ENCODE measurements at regions not wholly inside any gene's neighbourhood (a gene's known extent, or its start where the extent isn't known, plus 50 kb on each side); places are given as distances from the start of the nearest gene placed in this dataset.

DNA sequence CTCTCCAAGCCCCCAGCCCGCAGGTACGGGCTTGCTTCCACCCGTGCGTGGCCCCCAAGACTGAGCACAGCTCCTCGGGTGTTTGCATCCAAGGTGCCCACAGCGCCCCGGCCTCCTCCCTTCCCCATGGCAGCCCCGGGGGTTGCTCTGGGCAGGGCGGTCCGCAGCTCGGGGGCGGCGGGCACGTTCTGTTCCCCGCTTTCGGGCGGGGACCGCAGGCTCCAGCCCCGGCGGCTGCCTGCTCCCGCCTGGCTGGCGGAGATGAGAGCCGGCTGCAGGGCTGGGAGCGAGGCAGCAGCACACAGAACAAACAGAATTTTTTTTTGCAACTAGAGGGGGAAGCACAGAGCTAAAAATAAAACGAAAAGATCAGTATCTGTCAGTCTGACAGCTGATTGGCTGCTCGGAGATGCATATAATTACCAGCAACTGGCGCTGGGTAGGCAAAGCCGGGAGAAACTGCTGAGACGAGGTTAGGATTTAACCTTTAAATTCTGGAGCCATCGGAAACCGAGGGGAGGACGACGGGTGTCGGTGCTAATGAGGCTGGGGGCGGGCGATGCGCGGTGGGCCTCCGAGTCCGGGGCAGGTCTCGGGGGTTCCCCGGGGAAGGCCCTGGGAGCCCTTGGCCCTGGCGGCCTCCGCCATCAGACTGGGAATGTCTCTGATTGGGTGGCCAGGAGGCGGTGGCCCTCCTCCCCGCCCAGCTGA is 142.7 kb upstream of the IER5L start:
- no peaks in the 10 kb centered on the region for H4K20me1 ChIP-seq (ENCODE audit: insufficient read depth, low read length)
- peak; percentile 78 for DNase-seq
- peaks cover 15% of the 10 kb centered on the region for H3K4me1 ChIP-seq (ENCODE audit: low read length)
- no peaks in the 10 kb centered on the region for H3K9me2 ChIP-seq (replicated peaks; ENCODE audit: insufficient read depth, low read length)
- peak overlapping the region; percentile 98 for H3K4me2 ChIP-seq (ENCODE audit: low read depth, low read length)
- no peaks in the 10 kb centered on the region for H3K9me3 ChIP-seq (replicated peaks; ENCODE audit: insufficient read depth, low read length)
- H3K27ac ChIP-seq (ENCODE audit: low read length), result peak overlapping the region; percentile 64; the same call in 1 of the 2 replicates
- H2AFZ ChIP-seq (ENCODE audit: low read length), result peak overlapping the region; percentile 92
- H3F3A ChIP-seq (ENCODE audit: insufficient read depth, low read length), result no peaks in the 10 kb centered on the region
- H3K9ac ChIP-seq (ENCODE audit: low read length), result peak overlapping the region; percentile 54; the same call in 1 of the 2 replicates
- H3K27me3 ChIP-seq (replicated peaks; ENCODE audit: insufficient read depth, low read length), result no peaks in the 10 kb centered on the region
- no peaks in the 10 kb centered on the region for H3K36me3 ChIP-seq (replicated peaks; ENCODE audit: insufficient read depth, low read length)
- no peaks in the 10 kb centered on the region for H3K79me2 ChIP-seq (ENCODE audit: low read length)
- H3K4me3 ChIP-seq (ENCODE audit: low read length), result peak overlapping the region; percentile 57
- TF ChIP-seq, protein P1, sequence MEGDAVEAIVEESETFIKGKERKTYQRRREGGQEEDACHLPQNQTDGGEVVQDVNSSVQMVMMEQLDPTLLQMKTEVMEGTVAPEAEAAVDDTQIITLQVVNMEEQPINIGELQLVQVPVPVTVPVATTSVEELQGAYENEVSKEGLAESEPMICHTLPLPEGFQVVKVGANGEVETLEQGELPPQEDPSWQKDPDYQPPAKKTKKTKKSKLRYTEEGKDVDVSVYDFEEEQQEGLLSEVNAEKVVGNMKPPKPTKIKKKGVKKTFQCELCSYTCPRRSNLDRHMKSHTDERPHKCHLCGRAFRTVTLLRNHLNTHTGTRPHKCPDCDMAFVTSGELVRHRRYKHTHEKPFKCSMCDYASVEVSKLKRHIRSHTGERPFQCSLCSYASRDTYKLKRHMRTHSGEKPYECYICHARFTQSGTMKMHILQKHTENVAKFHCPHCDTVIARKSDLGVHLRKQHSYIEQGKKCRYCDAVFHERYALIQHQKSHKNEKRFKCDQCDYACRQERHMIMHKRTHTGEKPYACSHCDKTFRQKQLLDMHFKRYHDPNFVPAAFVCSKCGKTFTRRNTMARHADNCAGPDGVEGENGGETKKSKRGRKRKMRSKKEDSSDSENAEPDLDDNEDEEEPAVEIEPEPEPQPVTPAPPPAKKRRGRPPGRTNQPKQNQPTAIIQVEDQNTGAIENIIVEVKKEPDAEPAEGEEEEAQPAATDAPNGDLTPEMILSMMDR (IDR thresholded peaks at IDR 0.05; ENCODE audit: low read length), result no peak
- TF ChIP-seq EZH2phosphoT487 (IDR thresholded peaks at IDR 0.05; ENCODE audit: low read length), result no peak

DNA sequence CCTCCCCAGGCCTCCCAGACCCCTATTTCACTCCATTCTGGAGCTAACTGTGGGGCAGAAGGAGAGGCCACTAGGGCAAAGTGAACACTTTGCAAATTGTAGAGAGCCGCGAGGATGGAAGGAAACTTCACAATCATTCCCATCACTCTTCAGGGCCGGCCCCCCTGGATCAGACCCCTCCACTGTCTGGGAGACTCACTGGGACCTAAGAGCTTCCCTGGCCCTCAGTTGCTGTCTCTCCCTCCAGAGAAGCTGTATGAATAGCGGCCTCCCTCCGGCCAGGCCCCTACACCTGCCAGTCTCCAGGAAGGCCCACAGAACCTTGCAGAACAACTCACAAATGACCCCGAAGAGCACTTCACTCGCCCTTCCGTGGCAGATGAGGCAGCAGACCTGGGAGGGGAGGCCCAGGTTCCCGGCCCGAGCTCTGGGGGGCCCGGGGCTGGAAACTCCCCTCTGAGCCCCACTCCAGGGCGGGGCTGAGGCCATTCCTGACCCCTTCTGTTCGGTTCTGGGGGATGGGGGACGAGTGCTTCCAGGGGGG is 141.9 kb upstream of the IER5L start:
- H3K9ac ChIP-seq (ENCODE audit: low read length), result peak overlapping the region; percentile 54; the same call in 1 of the 2 replicates
- H3K9me2 ChIP-seq (replicated peaks; ENCODE audit: insufficient read depth, low read length), result no peaks in the 10 kb centered on the region
- H3F3A ChIP-seq (ENCODE audit: insufficient read depth, low read length), result no peaks in the 10 kb centered on the region
- H3K9me3 ChIP-seq (replicated peaks; ENCODE audit: insufficient read depth, low read length), result no peaks in the 10 kb centered on the region
- H4K20me1 ChIP-seq (ENCODE audit: insufficient read depth, low read length), result no peaks in the 10 kb centered on the region
- H3K4me3 ChIP-seq (ENCODE audit: low read length), result peak overlapping the region; percentile 57; the same call in 1 of the 2 replicates
- no peaks in the 10 kb centered on the region for H3K36me3 ChIP-seq (replicated peaks; ENCODE audit: insufficient read depth, low read length)
- H3K4me2 ChIP-seq (ENCODE audit: low read depth, low read length), result peak overlapping the region; percentile 98
- H2AFZ ChIP-seq (ENCODE audit: low read length), result peak overlapping the region; percentile 92
- H3K79me2 ChIP-seq (ENCODE audit: low read length), result no peaks in the 10 kb centered on the region
- no peak for DNase-seq
- TF ChIP-seq, protein P1 (IDR thresholded peaks at IDR 0.05; ENCODE audit: low read length), result no peak
- no peak for TF ChIP-seq EZH2phosphoT487 (IDR thresholded peaks at IDR 0.05; ENCODE audit: low read length)
- TF ChIP-seq EZH2 (optimal IDR thresholded peaks at IDR 0.05; ENCODE audit: low read depth, low read length), result no peak
- no peaks in the 10 kb centered on the region for H3K27me3 ChIP-seq (replicated peaks; ENCODE audit: insufficient read depth, low read length)
- H3K27ac ChIP-seq (ENCODE audit: low read length), result peak overlapping the region; percentile 64; the same call in 1 of the 2 replicates
- peaks cover 15% of the 10 kb centered on the region for H3K4me1 ChIP-seq (ENCODE audit: low read length)

DNA sequence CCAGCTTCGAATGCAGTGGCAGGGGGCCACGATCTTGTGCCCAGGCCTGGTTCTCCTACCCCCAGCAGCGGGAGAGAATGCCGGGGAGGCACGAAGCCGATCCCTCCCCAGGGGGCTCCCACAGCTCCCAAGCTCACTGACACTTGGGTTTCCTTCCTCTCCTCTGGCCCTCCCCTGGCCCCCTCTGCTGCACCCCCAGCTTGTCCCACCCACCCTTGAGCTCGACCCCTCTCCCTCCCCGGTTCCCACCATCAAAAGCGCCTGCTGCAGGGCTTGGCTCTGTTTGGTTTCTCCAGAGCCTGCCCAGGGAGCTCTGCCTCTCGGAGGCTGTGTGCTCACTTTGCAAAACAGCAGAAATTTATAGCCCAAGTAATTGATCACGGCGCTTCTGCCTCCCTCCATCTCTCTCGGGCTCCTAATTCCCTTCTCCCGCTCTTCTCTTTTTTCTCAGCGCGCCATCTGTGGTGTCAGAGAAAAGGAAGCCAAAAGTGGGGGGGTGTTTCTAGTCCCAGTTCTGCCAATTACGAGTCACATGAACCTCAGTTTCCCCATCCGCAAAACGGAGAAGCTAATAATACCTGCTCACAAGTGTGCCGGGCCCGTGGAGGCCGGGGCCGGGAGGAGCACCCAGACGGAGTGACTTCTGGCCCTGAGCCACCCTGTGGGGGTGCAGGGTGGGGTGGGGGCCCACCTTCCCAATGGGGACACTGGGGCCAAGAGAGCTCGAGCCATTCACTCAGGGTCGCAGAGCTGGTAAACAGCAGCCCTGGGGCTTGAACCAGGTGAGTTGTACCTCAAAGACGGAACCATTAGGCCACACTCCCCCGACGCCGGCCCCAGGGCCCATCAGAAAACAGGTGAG is 141.2 kb upstream of the IER5L start:
- Histone ChIP-seq H3K4me3 (ENCODE audit: low read length) (no peak overlapping the region), H3K9me2 (replicated peaks; ENCODE audit: insufficient read depth, low read length) (no peaks in the 10 kb centered on the region), H3K79me2 (ENCODE audit: low read length) (no peaks in the 10 kb centered on the region), H2AFZ (ENCODE audit: low read length) (no peak overlapping the region), H3K9me3 (replicated peaks; ENCODE audit: insufficient read depth, low read length) (no peaks in the 10 kb centered on the region), H3F3A (ENCODE audit: insufficient read depth, low read length) (no peaks in the 10 kb centered on the region), H3K4me2 (ENCODE audit: low read depth, low read length) (no peak overlapping the region), H3K36me3 (replicated peaks; ENCODE audit: insufficient read depth, low read length) (no peaks in the 10 kb centered on the region), H4K20me1 (ENCODE audit: insufficient read depth, low read length) (no peaks in the 10 kb centered on the region), H3K9ac (ENCODE audit: low read length) (no peak overlapping the region), H3K27me3 (replicated peaks; ENCODE audit: insufficient read depth, low read length) (no peaks in the 10 kb centered on the region), H3K4me1 (ENCODE audit: low read length) (peaks cover 15% of the 10 kb centered on the region), H3K27ac (ENCODE audit: low read length) (no peak overlapping the region)
- DNase-seq, result no peak
- TF ChIP-seq, protein P1 (IDR thresholded peaks at IDR 0.05; ENCODE audit: low read length), result no peak
- no peak for TF ChIP-seq EZH2phosphoT487 (IDR thresholded peaks at IDR 0.05; ENCODE audit: low read length)
- no peak for TF ChIP-seq EZH2 (optimal IDR thresholded peaks at IDR 0.05; ENCODE audit: low read depth, low read length)

Data from MM.1S (cell line).